OCI-LY3 (cell line): ENCODE measurements at regions not wholly inside any gene's neighbourhood (a gene's known extent, or its start where the extent isn't known, plus 50 kb on each side); places are given as distances from the start of the nearest gene placed in this dataset.

ENCODE experiments used
- H2AFZ ChIP-seq: fragments of 200-600, 300-600 bp; shearing (Covaris generic); 2 replicates; pipeline ENCODE4 v1.6.0; 2014; ENCODE audit warnings: antibody characterized with exemption, low read depth, low read length
- H3K27ac ChIP-seq: fragments of 200-600, 300-600 bp; sonication (generic); 2 replicates; pipeline ENCODE4 v1.5.1; 2014; ENCODE audit warnings: mild to moderate bottlenecking, low read length, moderate library complexity, mixed read lengths
- H3K27me3 ChIP-seq: fragments of 200-600, 300-600 bp; sonication (generic); 2 replicates; pipeline ENCODE4 v1.6.1; 2014; ENCODE audit warnings: low read depth, low read length, mixed read lengths
- H3K36me3 ChIP-seq: fragments of 200-600, 300-600 bp; sonication (generic); replicated peaks from 2 replicates; pipeline ENCODE3; 2014; ENCODE audit warnings: low read depth, low read length, mixed read lengths
- H3K4me1 ChIP-seq: fragments of 300-600, 200-600 bp; sonication (generic); 2 replicates; pipeline ENCODE4 v1.6.1; 2014; ENCODE audit warnings: low read length, mixed read lengths
- H3K4me2 ChIP-seq: fragments of 200-600, 300-600 bp; sonication (generic); 2 replicates; pipeline ENCODE4 v1.6.1; 2014; ENCODE audit warnings: low read length, mixed read lengths
- H3K4me3 ChIP-seq: fragments of 300-600, 200-600 bp; sonication (generic); 2 replicates; pipeline ENCODE4 v1.5.1; 2014; ENCODE audit warnings: antibody characterized with exemption, mild to moderate bottlenecking, low read length, moderate library complexity
- H3K79me2 ChIP-seq: fragments of 300-600, 200-600 bp; shearing (Covaris generic); 2 replicates; pipeline ENCODE4 v1.6.1; 2014; ENCODE audit warnings: mild to moderate bottlenecking, low read length, mixed read lengths
- H3K9ac ChIP-seq: fragments of 300-600, 200-600 bp; shearing (Covaris generic); 2 replicates; pipeline ENCODE4 v1.6.0; 2014; ENCODE audit warnings: mild to moderate bottlenecking, low read length, moderate library complexity
- H3K9me3 ChIP-seq: fragments of 200-600, 300-600 bp; shearing (Covaris generic); 2 replicates; pipeline ENCODE4 v1.6.1; 2014; ENCODE audit warnings: low read length, mixed read lengths; ENCODE audit not compliant: insufficient read depth
- H4K20me1 ChIP-seq: fragments of 200-600, 300-600 bp; sonication (generic); 2 replicates; pipeline ENCODE4 v1.6.1; 2016; ENCODE audit warnings: low read length, mixed read lengths; ENCODE audit not compliant: insufficient read depth
- EZH2phosphoT487 ChIP-seq: fragments of 200-600 bp; shearing (Covaris generic); IDR thresholded peaks from 2 replicates; pipeline ENCODE4 v1.6.1; 2018; ENCODE audit warnings: antibody characterized with exemption, mixed run types, low read depth
- TF ChIP-seq, protein P1 (sequence below): fragments of 200-600, 300-600 bp; sonication (generic); IDR thresholded peaks from 2 replicates; pipeline ENCODE4 v1.5.1; 2014; ENCODE audit warnings: antibody characterized with exemption, low read length, low read depth

GRCh38 chr3:193996641-193997089 lies 139.3 kb upstream of the HES1 start:
- Histone ChIP-seq H2AFZ (no peak overlapping the region), H3K79me2 (no peaks in the 10 kb centered on the region), H3K27me3 (peaks cover 28% of the 10 kb centered on the region), H3K4me2 (no peak overlapping the region), H3K9ac (no peak overlapping the region), H3K9me3 (no peaks in the 10 kb centered on the region), H3K4me1 (no peaks in the 10 kb centered on the region), H4K20me1 (no peaks in the 10 kb centered on the region), H3K36me3 (no peaks in the 10 kb centered on the region), H3K4me3 (no peak overlapping the region), H3K27ac (no peak overlapping the region)
- TF ChIP-seq, protein P1, sequence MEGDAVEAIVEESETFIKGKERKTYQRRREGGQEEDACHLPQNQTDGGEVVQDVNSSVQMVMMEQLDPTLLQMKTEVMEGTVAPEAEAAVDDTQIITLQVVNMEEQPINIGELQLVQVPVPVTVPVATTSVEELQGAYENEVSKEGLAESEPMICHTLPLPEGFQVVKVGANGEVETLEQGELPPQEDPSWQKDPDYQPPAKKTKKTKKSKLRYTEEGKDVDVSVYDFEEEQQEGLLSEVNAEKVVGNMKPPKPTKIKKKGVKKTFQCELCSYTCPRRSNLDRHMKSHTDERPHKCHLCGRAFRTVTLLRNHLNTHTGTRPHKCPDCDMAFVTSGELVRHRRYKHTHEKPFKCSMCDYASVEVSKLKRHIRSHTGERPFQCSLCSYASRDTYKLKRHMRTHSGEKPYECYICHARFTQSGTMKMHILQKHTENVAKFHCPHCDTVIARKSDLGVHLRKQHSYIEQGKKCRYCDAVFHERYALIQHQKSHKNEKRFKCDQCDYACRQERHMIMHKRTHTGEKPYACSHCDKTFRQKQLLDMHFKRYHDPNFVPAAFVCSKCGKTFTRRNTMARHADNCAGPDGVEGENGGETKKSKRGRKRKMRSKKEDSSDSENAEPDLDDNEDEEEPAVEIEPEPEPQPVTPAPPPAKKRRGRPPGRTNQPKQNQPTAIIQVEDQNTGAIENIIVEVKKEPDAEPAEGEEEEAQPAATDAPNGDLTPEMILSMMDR: no peak
- TF ChIP-seq EZH2phosphoT487: no peak

DNA sequence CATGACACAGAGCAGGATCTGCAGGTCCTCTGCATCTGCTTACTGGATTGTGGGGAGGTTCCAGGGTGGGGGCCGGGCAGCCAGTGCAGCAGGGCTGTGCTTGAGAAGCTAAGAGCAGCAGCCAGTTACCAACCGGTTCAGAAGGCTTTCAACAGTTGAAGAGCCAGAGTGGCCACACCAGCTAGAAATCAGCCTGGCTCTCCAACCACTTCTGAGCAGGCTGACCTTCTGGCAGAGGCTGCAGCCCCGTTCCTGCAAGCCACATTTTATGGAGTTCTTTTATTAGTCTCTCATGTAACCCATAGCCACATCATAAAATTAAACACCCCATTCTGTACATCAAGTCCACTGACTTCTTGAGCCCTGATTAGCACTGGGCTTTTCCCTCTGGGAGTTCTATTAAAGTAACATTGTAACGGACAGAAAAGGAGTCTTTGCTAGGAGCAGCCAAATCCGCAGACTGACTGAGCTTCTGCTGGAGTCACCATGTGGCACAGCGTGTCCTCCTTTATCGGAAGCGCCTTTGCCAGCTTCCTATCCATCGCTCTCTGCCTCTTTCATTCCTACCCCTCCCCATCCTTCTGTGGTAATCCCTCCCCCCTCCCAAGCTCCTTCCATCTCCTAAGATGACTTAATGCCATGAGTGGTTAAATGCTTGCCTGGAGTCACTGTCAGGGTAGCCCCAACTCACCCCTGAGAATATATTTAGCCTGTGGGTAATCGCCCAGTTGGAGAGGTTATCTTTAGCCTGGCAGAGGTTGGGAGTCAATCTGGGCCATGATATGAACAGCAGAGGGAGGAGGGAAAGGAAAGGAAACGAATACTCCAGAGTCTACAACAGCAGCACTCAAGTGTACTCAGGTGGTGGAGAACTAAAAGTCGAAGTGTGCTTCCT lies 138.5 kb upstream of the HES1 start:
- Histone ChIP-seq H2AFZ (no peak overlapping the region), H3K9me3 (no peaks in the 10 kb centered on the region), H3K27ac (no peak overlapping the region), H3K27me3 (peaks cover 25% of the 10 kb centered on the region), H4K20me1 (no peaks in the 10 kb centered on the region), H3K79me2 (no peaks in the 10 kb centered on the region), H3K4me3 (no peak overlapping the region), H3K4me2 (no peak overlapping the region), H3K9ac (no peak overlapping the region), H3K4me1 (no peaks in the 10 kb centered on the region), H3K36me3 (no peaks in the 10 kb centered on the region)
- TF ChIP-seq, protein P1: no peak
- no peak for TF ChIP-seq EZH2phosphoT487

- Histone ChIP-seq H3K27me3 (peaks cover 20% of the 10 kb centered on the region; the same call in 1 of the 2 replicates), H4K20me1 (no peaks in the 10 kb centered on the region), H3K4me1 (no peaks in the 10 kb centered on the region), H3K36me3 (no peaks in the 10 kb centered on the region), H3K9me3 (no peaks in the 10 kb centered on the region), H3K79me2 (no peaks in the 10 kb centered on the region), H3K9ac (no peak overlapping the region), H3K4me2 (no peak overlapping the region), H3K4me3 (no peak overlapping the region), H3K27ac (no peak overlapping the region), H2AFZ (no peak overlapping the region)
- TF ChIP-seq EZH2phosphoT487: no peak
- TF ChIP-seq, protein P1: no peak
These were observed 137.9 kb upstream of the HES1 start for GRCh38 chr3:193998123-193998448.

DNA sequence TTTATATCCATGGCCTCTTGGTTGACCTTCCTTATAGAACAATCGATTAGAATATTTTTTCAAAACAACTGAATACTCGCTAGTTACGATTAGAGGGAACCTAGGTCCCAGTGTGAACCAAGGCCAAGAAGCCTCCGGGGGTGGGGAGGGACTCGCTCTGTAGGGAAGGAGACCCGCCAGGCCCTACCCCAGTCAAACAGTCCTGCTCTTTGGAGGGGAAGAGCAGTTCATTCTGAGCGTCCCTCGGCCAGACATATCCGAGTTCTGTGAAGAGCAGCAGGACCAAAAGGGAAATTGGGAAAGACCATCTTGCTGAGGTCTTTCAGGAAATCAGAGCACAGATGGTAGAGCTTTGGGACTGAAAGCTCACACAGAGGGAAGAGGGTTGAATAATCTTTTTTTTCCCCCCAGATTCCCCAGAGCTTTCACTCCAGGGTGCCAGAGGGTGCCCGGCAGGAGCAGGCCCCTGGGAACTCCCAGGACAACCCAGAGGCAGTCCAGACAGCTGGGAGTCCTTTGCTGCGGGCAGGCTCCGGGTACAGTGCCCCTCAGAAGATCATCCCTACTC lies 137.2 kb upstream of the HES1 start:
- no peaks in the 10 kb centered on the region for H4K20me1 ChIP-seq
- no peak overlapping the region for H3K4me2 ChIP-seq
- H3K4me3 ChIP-seq: no peak overlapping the region
- H3K4me1 ChIP-seq: peaks cover 3% of the 10 kb centered on the region; the same call in 1 of the 2 replicates
- H3K36me3 ChIP-seq: no peaks in the 10 kb centered on the region
- no peaks in the 10 kb centered on the region for H3K79me2 ChIP-seq
- no peak overlapping the region for H3K27ac ChIP-seq
- no peak overlapping the region for H2AFZ ChIP-seq
- H3K9ac ChIP-seq: no peak overlapping the region
- TF ChIP-seq, protein P1: no peak
- no peak for TF ChIP-seq EZH2phosphoT487
- peaks cover 20% of the 10 kb centered on the region; the same call in 1 of the 2 replicates for H3K27me3 ChIP-seq
- no peaks in the 10 kb centered on the region for H3K9me3 ChIP-seq
